ENCODE measurements at regions not wholly inside any gene's neighbourhood (a gene's known extent, or its start where the extent isn't known, plus 50 kb on each side); places are given as distances from the start of the nearest gene placed in this dataset.

GRCh38 chr7:145106001-145106400 is 270.1 kb upstream of the TPK1 start:
- BruUV-seq (replicated peaks) = no TSS peak
- POLR2A ChIA-PET (ENCODE audit: unreplicated experiment) = no interaction called here

More at GRCh38 chr7:145106001-145106400, 270.1 kb upstream of the TPK1 start:
- Histone ChIP-seq H3K27me3 (ENCODE audit: control insufficient read depth, insufficient read depth, low read length) (no peaks in the 10 kb centered on the region), H3K56ac (ENCODE audit: extremely low read depth, insufficient read depth, low read length) (no peak overlapping the region), H3K14ac (replicated peaks; ENCODE audit: low read depth, low read length) (no peak overlapping the region), H3K18ac (ENCODE audit: low read depth, low read length) (no peak overlapping the region), H3K4me2 (ENCODE audit: low read depth, low read length) (no peak overlapping the region), H2AK9ac (replicated peaks; ENCODE audit: low read depth, low read length, poor library complexity) (no peak overlapping the region), H2BK15ac (ENCODE audit: low read depth, low read length) (no peak overlapping the region), H2BK5ac (ENCODE audit: low read depth, low read length, poor library complexity, severe bottlenecking) (no peak overlapping the region), H3K9me1 (ENCODE audit: insufficient read depth, low read length) (no peaks in the 10 kb centered on the region), H3K4ac (ENCODE audit: low read depth, low read length) (no peak overlapping the region), H3K9me3 (ENCODE audit: control insufficient read depth, insufficient read depth, low read length) (peaks cover 2% of the 10 kb centered on the region), H3K36me3 (ENCODE audit: control insufficient read depth, insufficient read depth, low read length) (no peaks in the 10 kb centered on the region), H4K5ac (ENCODE audit: low read depth, low read length) (no peak overlapping the region), H2BK20ac (ENCODE audit: low read depth, low read length) (no peak overlapping the region), H4K91ac (ENCODE audit: insufficient read depth, low read depth, low read length) (no peak overlapping the region), H2AFZ (replicated peaks; ENCODE audit: low read length, poor library complexity) (no peak overlapping the region), H3K4me3 (ENCODE audit: insufficient read depth, low read depth, low read length) (no peak overlapping the region), H3K79me1 (ENCODE audit: low read depth in 1 of 2, low read length in 2 of 2) (no peaks in the 10 kb centered on the region), H3K9ac (ENCODE audit: low read depth, low read length) (no peak overlapping the region), H4K20me1 (ENCODE audit: insufficient read depth, low read length) (no peaks in the 10 kb centered on the region), H3K27ac (ENCODE audit: insufficient read depth, low read length) (no peak overlapping the region), H2BK120ac (ENCODE audit: low read depth, low read length) (no peak overlapping the region), H3K4me1 (ENCODE audit: control insufficient read depth, insufficient read depth, low read length) (no peaks in the 10 kb centered on the region), H4K8ac (ENCODE audit: low read depth in 2 of 2, low read length in 2 of 2) (no peak overlapping the region), H3K23ac (ENCODE audit: low read depth, low read length) (no peak overlapping the region), H2AK5ac (ENCODE audit: low read depth, low read length) (no peak overlapping the region)
- ATAC-seq (ENCODE audit: low read depth) (no peak), DNase-seq (no peak)
- in situ Hi-C loops (cut with MboI; ENCODE audit: low sequenced_read_pairs) (no loop called here), dilution Hi-C loops (cut with HindIII; ENCODE audit: low sequenced_read_pairs, unreplicated experiment) (no loop called here), intact Hi-C loops (cut with micrococcal nuclease) (no loop called here)
- WGBS, 2 experiments (ENCODE audit: extremely low coverage in 2 of 2, insufficient read length in 1 of 2) = no CpG with 5 or more reads among the region's 1 CpG
- TF ChIP-seq RFX5 (IDR thresholded peaks at IDR 0.05; ENCODE audit: low read depth, low read length) = no peak
- no peak for TF ChIP-seq MAFK (IDR thresholded peaks at IDR 0.05; ENCODE audit: low read depth, low read length)
- no peak for TF ChIP-seq NFE2L2 (IDR thresholded peaks at IDR 0.05; ENCODE audit: low read depth, low read length)
- TF ChIP-seq FOS (IDR thresholded peaks at IDR 0.05; ENCODE audit: low read depth, low read length) = no peak
- TF ChIP-seq ELK1 (IDR thresholded peaks at IDR 0.05; ENCODE audit: borderline replicate concordance, low read depth, low read length) = no peak
- TF ChIP-seq CHD1 (IDR thresholded peaks at IDR 0.05; ENCODE audit: low read depth, low read length) = no peak
- no peak for TF ChIP-seq BHLHE40 (IDR thresholded peaks at IDR 0.05; ENCODE audit: low read depth, low read length)
- TF ChIP-seq CEBPB (IDR thresholded peaks at IDR 0.05; ENCODE audit: low read depth, low read length) = no peak
- TF ChIP-seq, protein P1, sequence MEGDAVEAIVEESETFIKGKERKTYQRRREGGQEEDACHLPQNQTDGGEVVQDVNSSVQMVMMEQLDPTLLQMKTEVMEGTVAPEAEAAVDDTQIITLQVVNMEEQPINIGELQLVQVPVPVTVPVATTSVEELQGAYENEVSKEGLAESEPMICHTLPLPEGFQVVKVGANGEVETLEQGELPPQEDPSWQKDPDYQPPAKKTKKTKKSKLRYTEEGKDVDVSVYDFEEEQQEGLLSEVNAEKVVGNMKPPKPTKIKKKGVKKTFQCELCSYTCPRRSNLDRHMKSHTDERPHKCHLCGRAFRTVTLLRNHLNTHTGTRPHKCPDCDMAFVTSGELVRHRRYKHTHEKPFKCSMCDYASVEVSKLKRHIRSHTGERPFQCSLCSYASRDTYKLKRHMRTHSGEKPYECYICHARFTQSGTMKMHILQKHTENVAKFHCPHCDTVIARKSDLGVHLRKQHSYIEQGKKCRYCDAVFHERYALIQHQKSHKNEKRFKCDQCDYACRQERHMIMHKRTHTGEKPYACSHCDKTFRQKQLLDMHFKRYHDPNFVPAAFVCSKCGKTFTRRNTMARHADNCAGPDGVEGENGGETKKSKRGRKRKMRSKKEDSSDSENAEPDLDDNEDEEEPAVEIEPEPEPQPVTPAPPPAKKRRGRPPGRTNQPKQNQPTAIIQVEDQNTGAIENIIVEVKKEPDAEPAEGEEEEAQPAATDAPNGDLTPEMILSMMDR (conservative IDR thresholded peaks at IDR 0.05; ENCODE audit: low read depth, low read length) = no peak
- TF ChIP-seq USF2 (IDR thresholded peaks at IDR 0.05; ENCODE audit: low read depth, low read length) = no peak
- no peak for TF ChIP-seq POLR2A (IDR thresholded peaks at IDR 0.05; ENCODE audit: low read depth, low read length)
- no peak for TF ChIP-seq MXI1 (IDR thresholded peaks at IDR 0.05; ENCODE audit: borderline replicate concordance, low read depth, low read length)
- no peak for TF ChIP-seq MAZ (IDR thresholded peaks at IDR 0.05; ENCODE audit: borderline replicate concordance, low read depth, low read length)
- TF ChIP-seq RAD21 (IDR thresholded peaks at IDR 0.05; ENCODE audit: low read length) = no peak
- no peak for TF ChIP-seq RCOR1 (IDR thresholded peaks at IDR 0.05; ENCODE audit: insufficient replicate concordance, low read length)
- CTCF ChIA-PET = no interaction called here

Data from IMR-90 (cell line).